NCI-H1436 treated with DMSO at 0.1 percent for 48 hours (cell line): ENCODE measurements at regions not wholly inside any gene's neighbourhood (a gene's known extent, or its start where the extent isn't known, plus 50 kb on each side); places are given as distances from the start of the nearest gene placed in this dataset.
"Not testable (repeated sequence)": the region's sequence is repeated elsewhere in the genome, so short reads cannot be mapped to it uniquely, and the experiment has no call there.

Experiments
- DNase-seq: peaks from one replicate; lab custom pipeline; 2025; lab: John Stamatoyannopoulos, UW

DNA sequence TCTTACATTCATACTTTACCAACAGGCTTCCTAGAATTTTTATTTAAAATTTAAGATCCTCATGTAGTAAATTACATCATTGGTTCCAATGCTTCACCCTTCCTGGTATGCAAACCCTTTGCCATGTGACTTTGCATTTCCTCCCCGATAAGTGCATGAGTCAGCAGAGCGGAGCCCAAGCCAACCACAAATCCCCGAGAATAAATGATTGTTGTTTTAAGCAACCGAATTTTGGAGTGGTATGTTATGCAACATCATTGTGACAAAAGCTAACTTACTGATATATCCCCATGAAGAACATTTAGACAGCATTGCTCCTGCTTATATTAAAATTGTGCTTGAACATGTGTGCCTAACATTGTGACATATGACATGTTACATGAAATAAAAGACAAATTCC lies 199.4 kb upstream of the DDX53 start:
- DNase-seq = no peak

DNA sequence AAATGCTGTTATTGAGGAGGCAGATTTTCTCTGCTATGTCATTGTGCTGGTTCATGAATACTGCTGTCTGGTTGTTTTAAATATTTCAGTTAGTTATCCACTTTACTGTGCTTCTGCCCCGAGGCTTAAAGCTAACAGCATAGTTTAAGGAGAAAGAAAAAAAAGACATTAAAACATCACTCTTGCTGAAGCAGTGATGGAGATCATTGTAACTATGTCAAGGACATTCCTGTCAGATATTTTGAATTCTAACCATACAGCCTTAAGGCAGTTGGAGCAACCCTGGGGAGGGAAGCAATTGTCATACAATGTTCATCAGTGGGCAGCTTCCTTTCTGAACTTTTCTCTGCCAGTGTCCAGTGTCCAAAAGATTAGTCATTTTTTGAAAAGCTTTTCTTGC lies 199.0 kb upstream of the DDX53 start:
- DNase-seq = no peak

DNA sequence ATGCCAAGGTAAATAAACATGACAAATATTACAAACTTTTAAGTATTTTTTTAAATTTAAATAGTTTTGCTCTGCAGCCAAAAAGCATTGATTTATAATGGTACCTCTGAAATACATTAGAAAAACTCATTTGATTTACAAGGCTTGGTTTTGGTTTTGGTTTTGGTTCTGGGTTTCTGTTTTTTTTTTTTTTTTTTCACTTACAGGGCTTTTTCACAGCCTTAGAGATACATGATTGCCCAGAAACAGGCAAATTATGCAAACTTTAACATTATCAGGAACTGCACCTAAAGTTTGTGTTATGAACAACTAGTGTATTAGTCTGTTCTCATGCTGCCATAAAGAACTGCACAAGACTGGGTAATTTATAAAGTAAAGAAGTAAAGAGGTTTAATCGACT lies 196.4 kb upstream of the DDX53 start:
- DNase-seq = no peak

DNA sequence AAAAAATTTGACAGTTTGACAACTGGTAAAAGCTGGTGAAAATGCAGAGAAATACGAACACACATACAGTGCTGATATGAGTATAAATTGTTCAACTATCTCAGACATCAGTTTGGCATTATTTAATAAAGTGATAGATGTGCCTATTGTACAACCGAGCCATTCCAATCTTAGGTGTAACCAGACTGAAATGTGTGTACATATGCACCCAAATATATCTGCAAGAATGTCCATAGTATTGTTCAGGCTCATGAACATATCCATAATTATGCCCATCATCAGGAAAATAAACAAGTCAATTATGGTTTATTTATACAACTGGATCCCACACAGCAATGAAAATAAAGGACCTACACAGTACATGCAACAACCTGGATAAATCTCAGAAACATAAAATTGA lies 188.9 kb upstream of the DDX53 start:
- DNase-seq = no peak

DNA sequence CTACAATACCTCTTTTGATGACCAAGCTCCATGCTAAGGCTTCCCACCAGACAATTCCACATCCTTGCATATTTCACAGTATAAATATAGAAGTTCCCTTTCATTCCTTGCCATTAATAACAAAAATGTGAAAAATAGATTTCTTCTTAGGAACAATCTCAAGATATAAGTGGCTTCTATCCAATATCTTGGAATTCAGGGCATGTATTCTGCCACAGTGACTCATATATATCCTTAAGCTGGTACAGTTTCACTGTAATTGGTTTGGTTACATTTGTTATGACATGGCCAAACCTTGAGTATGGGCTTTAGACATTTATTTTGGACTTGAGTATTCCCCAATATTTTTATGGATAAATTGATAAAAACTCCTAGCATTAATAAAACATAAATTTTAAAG lies 181.7 kb upstream of the DDX53 start:
- no peak for DNase-seq

DNA sequence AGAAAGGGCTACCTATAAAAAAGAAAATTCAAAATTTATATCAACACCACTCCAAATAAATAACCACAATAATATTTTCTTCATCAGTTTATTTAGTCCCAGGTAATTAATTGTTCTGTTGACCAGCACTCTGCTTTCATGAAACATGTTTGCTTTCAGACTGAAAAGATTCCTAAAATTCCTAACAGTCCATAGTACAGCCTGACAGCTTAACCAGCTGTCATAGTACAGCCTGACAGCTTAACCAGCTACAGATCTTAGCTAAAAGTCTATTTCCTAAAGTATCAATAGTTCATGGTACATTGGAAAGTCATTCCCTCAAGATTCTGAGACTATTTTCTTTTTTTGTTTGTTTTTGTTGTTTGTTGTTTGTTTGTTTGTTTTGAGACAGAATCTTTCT lies 144.1 kb upstream of the DDX53 start:
- no peak for DNase-seq

DNA sequence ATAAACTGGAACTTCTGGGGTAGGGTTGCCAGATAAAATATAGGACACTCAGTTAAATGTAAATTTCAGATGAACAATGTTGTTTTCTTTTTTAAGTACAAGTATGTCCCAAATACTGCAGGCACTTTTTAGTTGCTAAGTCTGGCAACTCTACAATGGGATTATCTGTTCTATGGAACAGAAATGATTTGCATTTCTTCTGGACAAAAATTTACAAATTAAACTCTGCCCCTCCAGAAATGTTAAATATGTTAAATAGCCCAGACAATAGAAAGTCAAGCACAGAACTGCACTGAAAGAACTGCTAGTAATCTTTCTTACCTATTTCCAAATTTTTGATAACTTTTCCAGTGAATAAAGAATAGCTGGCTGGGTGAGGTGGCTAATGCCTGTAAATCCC lies 140.1 kb upstream of the DDX53 start:
- no peak for DNase-seq

DNA sequence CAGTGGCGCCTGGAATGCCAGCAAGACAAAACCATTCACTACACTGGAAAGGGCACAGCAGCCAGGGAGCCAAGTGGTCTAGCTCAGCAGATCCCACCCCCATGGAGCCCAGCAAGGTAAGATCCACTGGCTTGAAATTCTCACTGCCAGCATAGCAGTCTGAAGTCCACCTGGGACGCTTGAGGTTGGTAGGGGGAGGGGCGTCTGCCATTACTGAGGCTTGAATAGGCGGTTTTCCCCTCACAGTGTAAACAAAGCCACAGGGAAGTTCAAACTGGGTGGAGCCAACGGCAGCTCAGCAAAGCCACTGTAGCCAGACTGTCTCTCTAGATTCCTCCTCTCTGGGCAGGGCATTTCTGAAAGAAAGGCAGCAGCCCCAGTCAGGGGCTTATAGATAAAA lies 133.0 kb upstream of the DDX53 start:
- not testable (repeated sequence) for DNase-seq

DNA sequence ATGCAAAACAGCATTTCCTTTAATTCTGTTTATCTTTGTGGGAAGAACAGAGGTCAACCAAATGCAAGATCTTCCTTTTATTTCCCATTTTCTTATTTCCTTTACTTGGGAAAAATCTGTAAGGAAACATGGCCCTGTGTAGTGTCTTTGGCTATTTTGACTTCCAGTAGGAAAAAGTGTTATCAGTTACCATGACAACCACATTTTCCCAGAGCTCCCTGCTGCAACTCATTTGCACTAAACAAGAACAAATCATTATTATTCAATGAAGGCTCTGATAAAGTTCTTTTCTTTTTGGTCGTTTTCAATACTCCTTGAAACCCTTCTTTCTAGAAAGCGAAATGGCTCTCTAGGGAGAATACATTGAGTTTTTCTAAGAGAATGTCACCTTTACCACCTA lies 117.2 kb upstream of the DDX53 start:
- DNase-seq = no peak

DNA sequence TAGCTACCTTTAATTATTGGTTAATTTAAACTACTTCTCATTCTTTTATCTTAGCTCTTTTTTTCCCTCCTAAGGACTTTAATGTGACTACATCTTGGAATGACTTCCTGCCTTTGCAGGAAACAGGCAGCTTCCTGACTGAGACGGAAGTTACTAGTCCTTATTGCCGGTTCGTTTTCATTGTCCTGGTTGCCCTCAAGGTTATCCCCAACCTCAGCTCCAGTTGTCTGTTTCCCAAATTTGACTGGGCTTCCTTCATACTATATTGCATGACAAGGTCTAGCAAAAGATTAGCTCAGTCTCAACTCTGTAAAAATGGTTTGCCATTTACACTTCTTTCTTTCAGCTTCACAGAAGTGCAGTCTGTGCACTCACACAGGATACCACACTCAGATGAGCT lies 109.9 kb upstream of the DDX53 start:
- no peak for DNase-seq

DNA sequence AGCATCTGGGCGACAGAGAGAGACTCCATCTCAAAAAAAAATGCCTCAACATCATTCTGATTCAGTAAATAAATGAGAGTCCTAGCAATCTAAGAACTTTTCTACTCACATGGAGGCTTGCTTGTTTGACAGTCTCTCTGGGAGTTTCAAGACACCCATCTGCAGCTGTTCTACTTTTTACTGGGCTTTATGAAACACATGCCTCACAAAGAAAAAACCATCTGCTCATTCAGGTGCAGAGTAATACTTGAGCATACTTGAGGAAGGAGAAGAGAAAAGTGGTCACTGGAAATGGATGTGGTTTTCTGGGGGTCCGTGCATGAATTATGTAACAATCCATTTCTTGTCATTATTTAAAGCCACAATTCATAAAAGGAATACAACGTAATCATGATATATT lies 87.1 kb upstream of the DDX53 start:
- no peak for DNase-seq

DNA sequence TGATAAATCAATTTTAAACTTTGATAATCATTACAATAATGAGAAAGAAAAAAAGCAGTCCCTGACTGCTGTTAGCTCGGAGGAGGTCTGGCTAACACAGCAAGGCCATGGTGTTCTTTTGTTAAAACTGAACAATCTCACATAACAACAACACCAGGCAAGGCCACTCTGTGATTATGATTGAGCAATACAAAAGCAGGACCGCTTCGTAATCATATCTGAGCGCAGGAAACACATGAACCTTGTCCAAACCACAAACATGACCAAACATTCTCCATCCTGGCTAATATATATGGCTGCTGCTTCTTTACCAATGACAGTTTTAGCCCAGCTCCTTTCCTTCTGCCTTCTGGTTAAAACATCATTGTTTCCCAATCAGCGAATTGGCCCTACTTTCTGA lies 76.8 kb upstream of the DDX53 start:
- no peak for DNase-seq

DNA sequence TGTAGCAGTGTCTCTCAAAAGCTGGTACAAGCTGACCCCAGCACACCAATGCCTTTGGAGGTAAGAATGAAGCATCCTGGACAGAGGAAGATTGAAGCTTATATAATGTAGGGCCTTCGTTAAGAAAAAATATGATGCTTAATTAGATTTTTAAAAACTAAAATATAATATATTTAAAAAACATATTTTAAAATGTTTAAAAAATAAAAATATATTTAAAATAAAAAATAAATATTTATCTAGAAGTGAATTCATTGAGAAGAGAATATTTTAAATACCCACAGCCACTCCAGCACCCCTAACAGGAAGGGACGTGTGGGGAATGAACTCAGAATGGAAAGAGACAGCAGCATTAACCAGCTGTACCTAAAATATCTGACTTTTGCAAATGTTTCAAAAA lies 65.1 kb upstream of the DDX53 start:
- DNase-seq = no peak

DNA sequence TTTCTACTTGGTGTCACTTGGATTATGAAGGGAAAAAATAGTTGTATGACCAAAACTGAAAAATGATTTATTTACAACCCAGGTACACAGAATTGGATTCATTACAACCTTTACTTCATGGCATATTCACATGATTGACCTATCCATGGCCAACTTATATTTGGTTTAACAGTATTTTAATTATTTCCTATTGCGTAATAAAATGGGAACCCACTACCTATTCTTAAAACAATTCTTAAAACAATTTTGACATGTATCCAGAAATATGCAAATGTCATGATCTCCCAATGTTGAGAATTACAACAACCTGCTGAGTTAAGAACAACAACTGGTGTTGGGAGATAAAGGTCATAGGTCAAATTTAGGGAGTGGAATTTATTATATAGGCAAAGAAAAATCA lies 54.8 kb upstream of the DDX53 start:
- no peak for DNase-seq
